OCI-LY3 (cell line): ENCODE measurements at regions not wholly inside any gene's neighbourhood (a gene's known extent, or its start where the extent isn't known, plus 50 kb on each side); places are given as distances from the start of the nearest gene placed in this dataset.

ENCODE experiments used
- EZH2phosphoT487 ChIP-seq: fragments of 200-600 bp; shearing (Covaris generic); IDR thresholded peaks from 2 replicates; pipeline ENCODE4 v1.6.1; 2018; ENCODE audit warnings: antibody characterized with exemption, mixed run types, low read depth
- TF ChIP-seq, protein P1 (sequence below): fragments of 200-600, 300-600 bp; sonication (generic); IDR thresholded peaks from 2 replicates; pipeline ENCODE4 v1.5.1; 2014; ENCODE audit warnings: antibody characterized with exemption, low read length, low read depth

DNA sequence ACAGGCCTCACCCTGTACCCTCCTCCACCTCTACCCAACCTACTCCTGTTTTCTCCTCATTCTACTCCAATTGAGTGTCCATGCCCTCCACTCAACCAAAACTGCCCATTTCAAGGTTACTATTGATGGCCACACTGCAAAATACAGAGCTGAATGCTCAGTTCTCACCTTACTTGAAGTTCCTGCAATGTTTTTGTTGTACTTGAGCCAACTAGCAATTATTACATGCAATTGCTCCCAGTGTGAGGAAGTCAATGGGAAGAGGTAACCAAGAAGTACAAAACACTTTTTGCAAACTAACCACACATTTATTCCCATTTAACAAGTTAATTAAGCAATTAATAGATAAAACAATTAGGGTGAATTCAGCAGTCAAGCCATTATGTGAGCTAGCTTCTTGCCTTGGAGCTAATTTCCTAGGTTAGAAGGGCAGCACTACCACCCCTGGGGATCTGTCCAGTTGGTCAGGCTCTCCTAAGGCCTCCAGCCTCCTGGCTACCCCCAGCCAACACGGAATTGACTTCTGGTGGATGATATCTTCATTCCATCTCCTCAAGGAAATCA lies 52.4 kb upstream of the GGTLC1 start:
- TF ChIP-seq, protein P1, sequence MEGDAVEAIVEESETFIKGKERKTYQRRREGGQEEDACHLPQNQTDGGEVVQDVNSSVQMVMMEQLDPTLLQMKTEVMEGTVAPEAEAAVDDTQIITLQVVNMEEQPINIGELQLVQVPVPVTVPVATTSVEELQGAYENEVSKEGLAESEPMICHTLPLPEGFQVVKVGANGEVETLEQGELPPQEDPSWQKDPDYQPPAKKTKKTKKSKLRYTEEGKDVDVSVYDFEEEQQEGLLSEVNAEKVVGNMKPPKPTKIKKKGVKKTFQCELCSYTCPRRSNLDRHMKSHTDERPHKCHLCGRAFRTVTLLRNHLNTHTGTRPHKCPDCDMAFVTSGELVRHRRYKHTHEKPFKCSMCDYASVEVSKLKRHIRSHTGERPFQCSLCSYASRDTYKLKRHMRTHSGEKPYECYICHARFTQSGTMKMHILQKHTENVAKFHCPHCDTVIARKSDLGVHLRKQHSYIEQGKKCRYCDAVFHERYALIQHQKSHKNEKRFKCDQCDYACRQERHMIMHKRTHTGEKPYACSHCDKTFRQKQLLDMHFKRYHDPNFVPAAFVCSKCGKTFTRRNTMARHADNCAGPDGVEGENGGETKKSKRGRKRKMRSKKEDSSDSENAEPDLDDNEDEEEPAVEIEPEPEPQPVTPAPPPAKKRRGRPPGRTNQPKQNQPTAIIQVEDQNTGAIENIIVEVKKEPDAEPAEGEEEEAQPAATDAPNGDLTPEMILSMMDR = no peak
- TF ChIP-seq EZH2phosphoT487 = no peak
